HepG2 (cell line): ENCODE measurements at regions not wholly inside any gene's neighbourhood (a gene's known extent, or its start where the extent isn't known, plus 50 kb on each side); places are given as distances from the start of the nearest gene placed in this dataset.

Experiments used
- ARHGAP35 ChIP-seq: sonication (generic); formaldehyde crosslinking; IDR thresholded peaks from 2 replicates; pipeline ENCODE4 v1.9.0; 2022; ENCODE audit warnings: mild to moderate bottlenecking, inconsistent platforms, moderate library complexity, missing genetic modification reagents, borderline replicate concordance
- ARNTL ChIP-seq: sonication (generic); formaldehyde crosslinking; IDR thresholded peaks from 2 replicates; pipeline ENCODE4 v1.4.0; 2020; ENCODE audit warnings: mild to moderate bottlenecking, missing genetic modification reagents
- CEBPB ChIP-seq: IDR thresholded peaks from 2 replicates; pipeline ENCODE4 v1.6.1; 2011; ENCODE audit warnings: low read depth, low read length, improper control_type of control experiment, borderline replicate concordance
- CTCF ChIP-seq: sonication (generic); formaldehyde crosslinking; IDR thresholded peaks from 2 replicates; pipeline ENCODE4 v1.5.0; 2020; ENCODE audit warnings: mild to moderate bottlenecking, missing genetic modification reagents, moderate library complexity
- JUN ChIP-seq: sonication (generic); formaldehyde crosslinking; IDR thresholded peaks from 2 replicates; pipeline ENCODE4 v1.4.0; 2020; ENCODE audit warnings: mild to moderate bottlenecking, missing genetic modification reagents
- MAFK ChIP-seq, 2 experiments: IDR thresholded peaks in 1 of 2; conservative IDR thresholded peaks in 1 of 2; 2 replicates each; pipeline ENCODE4 v1.6.1; 2011; ENCODE audit warnings: improper control_type of control experiment in 2 of 2, low read length in 2 of 2
- SALL2 ChIP-seq: sonication (generic); formaldehyde crosslinking; IDR thresholded peaks from 2 replicates; pipeline ENCODE4 v1.8.1; 2023; ENCODE audit warnings: mild to moderate bottlenecking, missing genetic modification reagents, inconsistent platforms
- ZHX1 ChIP-seq: sonication (generic); formaldehyde crosslinking; IDR thresholded peaks from 2 replicates; pipeline ENCODE4 v1.8.1; 2022; ENCODE audit warnings: low read depth, mild to moderate bottlenecking, missing genetic modification reagents
- ZNF232 ChIP-seq: sonication (generic); formaldehyde crosslinking; IDR thresholded peaks from 2 replicates; pipeline ENCODE4 v1.4.0; 2020; ENCODE audit warnings: missing genetic modification reagents, borderline replicate concordance
- ZNF589 ChIP-seq: sonication (generic); formaldehyde crosslinking; conservative IDR thresholded peaks from 2 replicates; pipeline ENCODE4 v1.8.0; 2022; ENCODE audit warnings: mild to moderate bottlenecking, moderate library complexity, missing genetic modification reagents
- ZNF776 ChIP-seq: sonication (generic); formaldehyde crosslinking; IDR thresholded peaks from 2 replicates; pipeline ENCODE4 v1.4.0; 2020; ENCODE audit warnings: mild to moderate bottlenecking, missing genetic modification reagents

GRCh38 chr21:14620152-14620551 lies 74.0 kb upstream of the SAMSN1 start:
- TF ChIP-seq JUN (CRISPR knock-in tag) = no peak
- no peak for TF ChIP-seq ZNF232
- no peak for TF ChIP-seq SALL2 (CRISPR knock-in tag)
- no peak for TF ChIP-seq CEBPB
- TF ChIP-seq CTCF (CRISPR knock-in tag) = no peak
- TF ChIP-seq MAFK (conservative IDR thresholded peaks at IDR 0.05 in 1 of 2, IDR thresholded peaks at IDR 0.05 in 1 of 2; ENCODE audit: low read length in 2 of 2) = no peak
- TF ChIP-seq ZHX1 (CRISPR knock-in tag) = no peak
- no peak for TF ChIP-seq ZNF589
- TF ChIP-seq ARHGAP35 (CRISPR knock-in tag) = no peak
- no peak for TF ChIP-seq ZNF776 (CRISPR knock-in tag)
- no peak for TF ChIP-seq ARNTL (CRISPR knock-in tag)
